ENCODE measurements at regions not wholly inside any gene's neighbourhood (a gene's known extent, or its start where the extent isn't known, plus 50 kb on each side); places are given as distances from the start of the nearest gene placed in this dataset.
"Not testable (repeated sequence)": the region's sequence is repeated elsewhere in the genome, so short reads cannot be mapped to it uniquely, and the experiment has no call there.

GRCh38 chr13:40371531-40372125, 294.8 kb downstream of the FOXO1 start:
- TF ChIP-seq RORB (CRISPR knock-in tag; IDR thresholded peaks at IDR 0.05) (no peak), ZNF396 (CRISPR knock-in tag; IDR thresholded peaks at IDR 0.05; ENCODE audit: borderline replicate concordance) (no peak), GRHL2 (CRISPR knock-in tag; IDR thresholded peaks at IDR 0.05; ENCODE audit: insufficient replicate concordance, severe bottlenecking) (no peak), KAT7 (CRISPR knock-in tag; IDR thresholded peaks at IDR 0.05; ENCODE audit: borderline replicate concordance) (no peak), AR (CRISPR knock-in tag; IDR thresholded peaks at IDR 0.05) (no peak), ZNF423 (CRISPR knock-in tag; IDR thresholded peaks at IDR 0.05) (no peak), AFF4 (CRISPR knock-in tag; IDR thresholded peaks at IDR 0.05; ENCODE audit: borderline replicate concordance) (no peak), NR3C1 (CRISPR knock-in tag; conservative IDR thresholded peaks at IDR 0.05; ENCODE audit: low read depth) (no peak), MLX (CRISPR knock-in tag; IDR thresholded peaks at IDR 0.05) (no peak), RELA (CRISPR knock-in tag; IDR thresholded peaks at IDR 0.05; ENCODE audit: borderline replicate concordance) (no peak), MXD4 (CRISPR knock-in tag; IDR thresholded peaks at IDR 0.05; ENCODE audit: borderline replicate concordance) (no peak), E2F4 (CRISPR knock-in tag; IDR thresholded peaks at IDR 0.05; ENCODE audit: borderline replicate concordance, low read depth) (no peak), SOX15 (CRISPR knock-in tag; IDR thresholded peaks at IDR 0.05) (no peak)
- H3K9me3 Mint-ChIP-seq = no peaks in the 10 kb centered on the region
- no peak overlapping the region for H3K4me3 Mint-ChIP-seq
- H3K27ac Mint-ChIP-seq = no peak overlapping the region
- no peak for ATAC-seq
- no peaks in the 10 kb centered on the region for H3K27me3 Mint-ChIP-seq (ENCODE audit: low read depth)
- H3K4me1 Mint-ChIP-seq = peaks cover 2% of the 10 kb centered on the region; the same call in 1 of the 2 replicates
- no peaks in the 10 kb centered on the region for H3K36me3 Mint-ChIP-seq
- ChIA-PET POLR2A (interaction anchor here (0.7 kb wide), 1 partner anchor 122 kb away, joined by 6 read pairs; no protein-coding TSS in a partner anchor), CTCF (no interaction called here)
- no peak for DNase-seq (ENCODE audit: low spot score)

DNA sequence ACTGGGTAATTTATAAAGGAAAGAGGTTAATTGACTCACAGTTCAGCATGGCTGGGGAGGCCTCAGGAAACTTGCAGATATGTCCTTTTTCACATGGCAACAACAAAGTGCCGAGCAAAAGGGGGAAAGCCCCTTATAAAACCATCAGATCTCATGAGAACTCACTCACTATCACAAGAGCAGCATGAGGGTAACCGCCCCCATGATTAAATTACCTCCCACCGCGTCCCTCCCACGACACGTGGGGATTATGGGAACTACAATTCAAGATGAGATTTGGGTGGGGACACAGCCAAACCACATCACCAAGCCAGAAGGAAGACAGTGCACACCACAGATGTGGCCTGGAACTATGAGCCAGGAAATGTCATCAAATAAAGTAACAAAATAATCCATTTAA, 292.8 kb downstream of the FOXO1 start:
- not testable (repeated sequence) for H3K4me1 Mint-ChIP-seq

More for the DNA sequence above, 292.8 kb downstream of the FOXO1 start:
- ATAC-seq; POLR2A ChIA-PET; H3K27ac Mint-ChIP-seq; DNase-seq (ENCODE audit: low spot score); H3K36me3 Mint-ChIP-seq; H3K9me3 Mint-ChIP-seq; CTCF ChIA-PET; H3K4me3 Mint-ChIP-seq; H3K27me3 Mint-ChIP-seq (ENCODE audit: low read depth): not testable (repeated sequence)
